ENCODE measurements at regions not wholly inside any gene's neighbourhood (a gene's known extent, or its start where the extent isn't known, plus 50 kb on each side); places are given as distances from the start of the nearest gene placed in this dataset.

DNA sequence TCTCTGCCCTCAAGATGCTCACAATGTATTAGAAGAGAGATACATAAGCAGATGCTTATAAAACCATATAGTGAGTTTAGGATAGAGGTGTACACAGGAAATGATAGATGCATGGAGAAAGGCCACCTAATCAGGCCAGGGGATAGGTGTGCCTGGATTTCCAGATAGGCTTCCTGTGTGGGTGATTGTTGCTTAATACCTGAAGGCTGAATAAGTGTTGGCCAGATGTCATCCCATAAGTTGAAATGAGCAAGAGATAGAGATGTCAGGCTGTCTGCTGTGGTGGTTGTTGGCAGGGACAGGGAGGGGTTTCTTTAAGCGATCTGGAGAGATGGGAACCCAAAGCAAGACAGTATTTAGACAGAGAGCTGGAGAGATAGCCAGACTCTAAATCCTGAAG lies 109.8 kb upstream of the SGK1 start:
- TF ChIP-seq, protein P1, sequence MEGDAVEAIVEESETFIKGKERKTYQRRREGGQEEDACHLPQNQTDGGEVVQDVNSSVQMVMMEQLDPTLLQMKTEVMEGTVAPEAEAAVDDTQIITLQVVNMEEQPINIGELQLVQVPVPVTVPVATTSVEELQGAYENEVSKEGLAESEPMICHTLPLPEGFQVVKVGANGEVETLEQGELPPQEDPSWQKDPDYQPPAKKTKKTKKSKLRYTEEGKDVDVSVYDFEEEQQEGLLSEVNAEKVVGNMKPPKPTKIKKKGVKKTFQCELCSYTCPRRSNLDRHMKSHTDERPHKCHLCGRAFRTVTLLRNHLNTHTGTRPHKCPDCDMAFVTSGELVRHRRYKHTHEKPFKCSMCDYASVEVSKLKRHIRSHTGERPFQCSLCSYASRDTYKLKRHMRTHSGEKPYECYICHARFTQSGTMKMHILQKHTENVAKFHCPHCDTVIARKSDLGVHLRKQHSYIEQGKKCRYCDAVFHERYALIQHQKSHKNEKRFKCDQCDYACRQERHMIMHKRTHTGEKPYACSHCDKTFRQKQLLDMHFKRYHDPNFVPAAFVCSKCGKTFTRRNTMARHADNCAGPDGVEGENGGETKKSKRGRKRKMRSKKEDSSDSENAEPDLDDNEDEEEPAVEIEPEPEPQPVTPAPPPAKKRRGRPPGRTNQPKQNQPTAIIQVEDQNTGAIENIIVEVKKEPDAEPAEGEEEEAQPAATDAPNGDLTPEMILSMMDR (IDR thresholded peaks at IDR 0.05; ENCODE audit: low read depth, low read length, poor library complexity, severe bottlenecking): no peak
- no peak for TF ChIP-seq EZH2phosphoT487 (IDR thresholded peaks at IDR 0.05; ENCODE audit: borderline replicate concordance, low read length)

All from DOHH2 (cell line).